Mucosa of descending colon (tissue), 3 donors: ENCODE measurements at regions not wholly inside any gene's neighbourhood (a gene's known extent, or its start where the extent isn't known, plus 50 kb on each side); places are given as distances from the start of the nearest gene placed in this dataset.

ENCODE experiments used
- ATAC-seq: fragments of 200-7000 bp; cut with Tn5 transposase; one replicate; pipeline ENCODE4 v1.9.1; 2020; ENCODE audit warnings: mild to moderate bottlenecking, moderate library complexity
- DNase-seq, 3 donors: peaks; one replicate each; pipeline ENCODE4 v3.0.0-alpha.2; 2020
- H3K36me3 ChIP-seq: fragments of 200-600 bp; one replicate; pipeline ENCODE4 v1.8.0; 2021; ENCODE audit warnings: low read depth, mild to moderate bottlenecking
- H3K4me1 ChIP-seq: fragments of 200-600 bp; one replicate; pipeline ENCODE4 v1.8.0; 2021; ENCODE audit warnings: low read depth, mild to moderate bottlenecking
- H3K4me3 ChIP-seq: fragments of 200-600 bp; one replicate; pipeline ENCODE4 v1.8.0; 2021; ENCODE audit warnings: mild to moderate bottlenecking
- H3K9me3 ChIP-seq: fragments of 200-600 bp; one replicate; pipeline ENCODE4 v1.8.0; 2021; ENCODE audit warnings: mild to moderate bottlenecking
- CTCF ChIP-seq: fragments of 200-600 bp; IDR thresholded peaks from one replicate; pipeline ENCODE4 v1.8.0; 2022; ENCODE audit warnings: antibody characterized with exemption, mild to moderate bottlenecking
- intact Hi-C, 2 donors: fragments of 100-400 bp; cut with DNase I in 1 of 2; cut with micrococcal nuclease in 1 of 2; formaldehyde crosslinking; loops; one replicate each; pipeline versions ENCODE4 v1.11.0 to v1.11.1; 2022; cut with DNase I, micrococcal nuclease
- donor health status: DM: no; HTN: no; CAD: no; lungs with moderate emphysema.
- donor health status: DM: no; HTN: no; CAD: no.
- donor health status: DM: no; HTN: yes; CAD: no.

- Histone ChIP-seq H3K4me3 (no peak overlapping the region), H3K9me3 (no peaks in the 10 kb centered on the region), H3K4me1 (peaks cover 7% of the 10 kb centered on the region), H3K36me3 (no peaks in the 10 kb centered on the region)
- DNase-seq = no peak
- no peak for TF ChIP-seq CTCF
- intact Hi-C loops = no loop called here
- ATAC-seq = no peak
These were observed 67.6 kb downstream of the MRPL14 start for GRCh38 chr6:44059359-44060346.

GRCh38 chr6:44058617-44059358, 68.5 kb downstream of the MRPL14 start:
- no peak overlapping the region for H3K4me3 ChIP-seq
- intact Hi-C loops = no loop called here
- peaks cover 7% of the 10 kb centered on the region for H3K4me1 ChIP-seq
- no peaks in the 10 kb centered on the region for H3K9me3 ChIP-seq
- DNase-seq (peak; percentile 44 to 82 (median 59)), ATAC-seq (peak; percentile 75)
- H3K36me3 ChIP-seq = no peaks in the 10 kb centered on the region
- no peak for TF ChIP-seq CTCF

- ATAC-seq (no peak), DNase-seq (no peak)
- intact Hi-C loops = no loop called here
- Histone ChIP-seq H3K4me3 (no peak overlapping the region), H3K36me3 (no peaks in the 10 kb centered on the region), H3K4me1 (peaks cover 7% of the 10 kb centered on the region), H3K9me3 (no peaks in the 10 kb centered on the region)
- no peak for TF ChIP-seq CTCF
These were observed 69.2 kb downstream of the MRPL14 start for GRCh38 chr6:44057931-44058616.

GRCh38 chr6:44057238-44057930, 69.9 kb downstream of the MRPL14 start:
- Histone ChIP-seq H3K4me1 (peaks cover 7% of the 10 kb centered on the region), H3K9me3 (no peaks in the 10 kb centered on the region), H3K36me3 (no peaks in the 10 kb centered on the region), H3K4me3 (no peak overlapping the region)
- DNase-seq (no peak), ATAC-seq (no peak)
- no peak for TF ChIP-seq CTCF
- intact Hi-C loops = no loop called here
